ENCODE measurements at regions not wholly inside any gene's neighbourhood (a gene's known extent, or its start where the extent isn't known, plus 50 kb on each side); places are given as distances from the start of the nearest gene placed in this dataset.

- Histone ChIP-seq H3K4me3 (no peak overlapping the region), H3K36me3 (no peaks in the 10 kb centered on the region), H3K9me3 (no peaks in the 10 kb centered on the region), H3K27me3 (no peaks in the 10 kb centered on the region), H3K4me1 (no peaks in the 10 kb centered on the region), H3K27ac (no peak overlapping the region)
- in situ Hi-C loops (cut with MboI; ENCODE audit: low pct_ligation_motif_present in 1 of 4, low pct_unique_long_range_greater_than_20kb in 1 of 4, low sequenced_read_pairs in 3 of 4) = no loop called here
- no peak for TF ChIP-seq CTCF (IDR thresholded peaks at IDR 0.05)
- no peak for TF ChIP-seq POLR2A (IDR thresholded peaks at IDR 0.05)
- TF ChIP-seq POLR2AphosphoS5 (IDR thresholded peaks at IDR 0.05) = no peak
- no peak for TF ChIP-seq EP300 (IDR thresholded peaks at IDR 0.05; ENCODE audit: low read depth)
- 73 to 82% methylated on average over 2 of the region's 2 CpGs for WGBS, 2 donors (ENCODE audit: low coverage in 1 of 2)
- DNase-seq = no peak
- intact Hi-C loops (cut with DNase I; ENCODE audit: low total_unique reads) = no loop called here
These were observed 175.9 kb upstream of the SALL1 start for GRCh38 chr16:51327001-51327400.

DNA sequence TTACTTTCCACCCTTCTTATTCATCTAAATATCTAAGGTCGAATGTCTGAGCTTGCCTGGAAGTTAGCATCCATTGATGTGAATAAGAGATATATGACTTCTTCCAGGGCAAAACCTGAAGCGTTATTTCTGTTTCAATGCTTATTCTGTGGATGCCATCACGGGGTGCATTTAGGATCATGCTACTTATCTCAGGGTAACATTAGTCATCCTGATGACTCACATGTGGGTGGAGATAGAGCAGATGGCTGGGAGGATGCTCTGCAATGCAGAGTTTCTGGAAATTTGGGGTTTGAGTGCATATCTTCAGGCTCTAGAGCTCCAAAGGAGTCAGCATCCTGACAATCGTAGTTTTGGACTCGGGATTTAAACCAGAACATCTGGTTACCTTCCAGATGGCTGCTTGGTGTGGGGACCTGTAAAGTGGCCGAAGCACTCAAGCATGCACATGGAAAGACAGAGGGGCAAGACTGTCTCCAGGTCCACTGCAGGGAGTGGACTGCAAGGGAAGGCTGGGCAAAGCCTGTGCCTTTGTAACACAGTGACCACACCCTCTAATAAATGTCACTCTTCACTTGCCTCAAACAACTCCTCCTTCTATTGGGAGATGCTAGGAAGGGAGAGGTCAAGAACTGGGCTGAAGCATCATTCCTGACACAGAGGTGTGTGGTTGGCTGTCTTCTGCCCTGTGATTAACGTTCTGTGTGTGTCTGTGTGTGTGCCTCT is 175.2 kb upstream of the SALL1 start:
- Histone ChIP-seq H3K27me3 (no peaks in the 10 kb centered on the region), H3K27ac (no peak overlapping the region), H3K4me1 (no peaks in the 10 kb centered on the region), H3K4me3 (no peak overlapping the region), H3K36me3 (no peaks in the 10 kb centered on the region), H3K9me3 (no peaks in the 10 kb centered on the region)
- 32 to 47% methylated on average over 3 to 7 of the region's 7 CpGs for WGBS, 2 donors (ENCODE audit: low coverage in 1 of 2)
- in situ Hi-C loops (cut with MboI; ENCODE audit: low pct_ligation_motif_present in 1 of 4, low pct_unique_long_range_greater_than_20kb in 1 of 4, low sequenced_read_pairs in 3 of 4) = no loop called here
- TF ChIP-seq EP300 (IDR thresholded peaks at IDR 0.05; ENCODE audit: low read depth) (no peak), POLR2A (IDR thresholded peaks at IDR 0.05) (no peak), CTCF (IDR thresholded peaks at IDR 0.05) (no peak), POLR2AphosphoS5 (IDR thresholded peaks at IDR 0.05) (no peak)
- DNase-seq = no peak
- intact Hi-C loops (cut with DNase I; ENCODE audit: low total_unique reads) = no loop called here

DNA sequence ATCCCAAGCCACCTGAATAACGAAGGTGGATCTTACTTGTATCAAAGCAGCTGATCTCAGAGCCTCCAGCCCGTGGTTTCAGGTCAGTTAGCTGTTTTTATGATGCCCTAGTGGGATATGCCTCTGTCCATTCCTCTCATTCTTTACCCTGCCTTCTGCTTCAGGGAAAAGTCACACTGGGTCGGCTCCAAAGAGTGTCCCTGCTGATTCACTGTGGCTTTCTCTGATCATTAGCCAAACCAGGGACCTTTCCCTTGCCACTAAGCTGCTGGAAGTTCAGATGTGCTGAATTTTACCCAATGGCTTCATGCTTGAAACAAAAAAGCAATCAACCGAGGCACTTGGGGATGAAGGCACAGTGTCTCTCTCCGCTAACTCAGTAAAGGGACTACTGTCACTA is 170.2 kb upstream of the SALL1 start:
- no peak for DNase-seq
- WGBS, 2 donors (ENCODE audit: low coverage in 1 of 2) = 58 to 100% methylated on average over 1 to 5 of the region's 5 CpGs
- Histone ChIP-seq H3K27ac (no peak overlapping the region), H3K4me3 (no peak overlapping the region), H3K27me3 (no peaks in the 10 kb centered on the region), H3K36me3 (no peaks in the 10 kb centered on the region), H3K9me3 (no peaks in the 10 kb centered on the region), H3K4me1 (no peaks in the 10 kb centered on the region)
- in situ Hi-C loops (cut with MboI; ENCODE audit: low pct_ligation_motif_present in 1 of 4, low pct_unique_long_range_greater_than_20kb in 1 of 4, low sequenced_read_pairs in 3 of 4) = no loop called here
- no peak for TF ChIP-seq CTCF (IDR thresholded peaks at IDR 0.05)
- TF ChIP-seq POLR2A (IDR thresholded peaks at IDR 0.05) = no peak
- TF ChIP-seq POLR2AphosphoS5 (IDR thresholded peaks at IDR 0.05) = no peak
- no peak for TF ChIP-seq EP300 (IDR thresholded peaks at IDR 0.05; ENCODE audit: low read depth)
- intact Hi-C loops (cut with DNase I; ENCODE audit: low total_unique reads) = no loop called here

DNA sequence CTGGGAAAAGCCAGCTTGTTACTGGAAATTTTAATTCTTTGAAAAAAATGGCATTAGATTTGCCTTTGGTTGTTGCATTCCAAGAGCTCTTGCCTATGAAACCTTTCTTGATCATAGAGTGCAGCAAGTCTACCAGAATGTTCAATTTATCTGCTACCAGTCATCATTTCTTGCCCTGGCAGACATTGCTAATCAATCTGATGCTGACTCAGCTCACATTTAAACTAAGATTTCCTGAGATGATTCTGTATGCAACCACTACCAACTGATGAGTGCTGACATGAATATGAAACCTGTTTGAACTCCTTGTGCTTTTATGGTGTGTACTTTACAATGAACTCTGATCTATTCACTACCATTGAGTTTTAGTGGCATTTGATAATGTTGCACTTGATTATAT is 166.5 kb upstream of the SALL1 start:
- in situ Hi-C loops (cut with MboI; ENCODE audit: low pct_ligation_motif_present in 1 of 4, low pct_unique_long_range_greater_than_20kb in 1 of 4, low sequenced_read_pairs in 3 of 4) (no loop called here), intact Hi-C loops (cut with DNase I; ENCODE audit: low total_unique reads) (no loop called here)
- Histone ChIP-seq H3K4me1 (no peaks in the 10 kb centered on the region), H3K4me3 (no peak overlapping the region), H3K36me3 (no peaks in the 10 kb centered on the region), H3K27ac (no peak overlapping the region), H3K27me3 (no peaks in the 10 kb centered on the region), H3K9me3 (no peaks in the 10 kb centered on the region)
- no peak for DNase-seq
- TF ChIP-seq POLR2A (IDR thresholded peaks at IDR 0.05) (no peak), EP300 (IDR thresholded peaks at IDR 0.05; ENCODE audit: low read depth) (no peak), CTCF (IDR thresholded peaks at IDR 0.05) (no peak), POLR2AphosphoS5 (IDR thresholded peaks at IDR 0.05) (no peak)

Measured in transverse colon (tissue), 4 donors.